ENCODE measurements at regions not wholly inside any gene's neighbourhood (a gene's known extent, or its start where the extent isn't known, plus 50 kb on each side); places are given as distances from the start of the nearest gene placed in this dataset.
"Not testable (repeated sequence)": the region's sequence is repeated elsewhere in the genome, so short reads cannot be mapped to it uniquely, and the experiment has no call there.

DNA sequence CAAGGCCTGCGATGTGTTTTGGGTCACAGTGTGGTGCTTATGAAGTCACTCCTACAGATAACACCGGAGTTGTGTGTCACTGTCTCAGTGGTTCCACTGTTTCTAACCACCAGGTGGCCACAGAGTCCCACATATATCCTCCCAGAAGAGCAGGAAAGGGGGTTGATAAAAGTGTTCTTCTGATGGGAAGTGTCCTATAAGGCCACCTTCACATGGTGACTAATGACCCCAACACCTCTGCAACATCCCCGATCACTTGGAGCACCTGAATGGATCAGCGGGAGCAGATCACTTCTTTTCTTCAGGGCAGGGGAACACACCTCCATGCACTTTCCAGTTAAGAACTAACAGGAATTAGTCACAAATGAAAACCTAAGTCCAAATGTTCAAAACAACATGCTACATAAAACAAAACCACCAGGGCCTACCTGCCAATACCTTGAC, 111.5 kb downstream of the PPIAL4G start:
- WGBS, 2 donors = 18 to 22% methylated on average over 4 of the region's 4 CpGs
- not testable (repeated sequence) for H3K9me3 ChIP-seq, H3K27ac ChIP-seq, H3K27me3 ChIP-seq, H3K4me3 ChIP-seq, H3K36me3 ChIP-seq, H3K4me1 ChIP-seq
- TF ChIP-seq, protein P1, sequence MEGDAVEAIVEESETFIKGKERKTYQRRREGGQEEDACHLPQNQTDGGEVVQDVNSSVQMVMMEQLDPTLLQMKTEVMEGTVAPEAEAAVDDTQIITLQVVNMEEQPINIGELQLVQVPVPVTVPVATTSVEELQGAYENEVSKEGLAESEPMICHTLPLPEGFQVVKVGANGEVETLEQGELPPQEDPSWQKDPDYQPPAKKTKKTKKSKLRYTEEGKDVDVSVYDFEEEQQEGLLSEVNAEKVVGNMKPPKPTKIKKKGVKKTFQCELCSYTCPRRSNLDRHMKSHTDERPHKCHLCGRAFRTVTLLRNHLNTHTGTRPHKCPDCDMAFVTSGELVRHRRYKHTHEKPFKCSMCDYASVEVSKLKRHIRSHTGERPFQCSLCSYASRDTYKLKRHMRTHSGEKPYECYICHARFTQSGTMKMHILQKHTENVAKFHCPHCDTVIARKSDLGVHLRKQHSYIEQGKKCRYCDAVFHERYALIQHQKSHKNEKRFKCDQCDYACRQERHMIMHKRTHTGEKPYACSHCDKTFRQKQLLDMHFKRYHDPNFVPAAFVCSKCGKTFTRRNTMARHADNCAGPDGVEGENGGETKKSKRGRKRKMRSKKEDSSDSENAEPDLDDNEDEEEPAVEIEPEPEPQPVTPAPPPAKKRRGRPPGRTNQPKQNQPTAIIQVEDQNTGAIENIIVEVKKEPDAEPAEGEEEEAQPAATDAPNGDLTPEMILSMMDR (IDR thresholded peaks at IDR 0.05) = peak; percentile 47 to 82 (median 68)
- peak; percentile 42 to 82 for DNase-seq (ENCODE audit: low spot score in 2 of 2)

DNA sequence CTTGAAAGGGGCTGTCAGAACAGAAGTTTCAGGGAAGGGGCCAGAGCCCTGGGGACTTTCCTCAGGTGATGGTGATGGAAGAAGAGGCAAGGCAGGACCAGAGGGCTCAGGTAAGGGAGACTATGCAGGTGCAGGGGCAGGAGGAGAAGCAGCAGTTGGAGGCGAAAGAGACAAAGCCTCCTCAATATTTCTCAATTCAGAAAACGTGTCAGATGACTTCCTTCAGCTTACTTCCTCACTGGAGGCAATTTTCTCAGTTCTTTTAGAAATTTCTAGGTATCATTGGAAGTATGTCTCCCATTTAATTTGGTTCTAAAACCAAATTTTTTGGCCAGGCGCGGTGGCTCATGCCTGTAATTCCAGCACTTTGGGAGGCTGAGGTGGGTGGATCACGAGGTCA, 112.4 kb downstream of the PPIAL4G start:
- not testable (repeated sequence) for H3K4me1 ChIP-seq; DNase-seq (ENCODE audit: low spot score in 2 of 2); H3K27ac ChIP-seq; H3K9me3 ChIP-seq; H3K27me3 ChIP-seq; H3K36me3 ChIP-seq; H3K4me3 ChIP-seq
- WGBS, 2 donors = 83 to 84% methylated on average over 5 of the region's 5 CpGs

DNA sequence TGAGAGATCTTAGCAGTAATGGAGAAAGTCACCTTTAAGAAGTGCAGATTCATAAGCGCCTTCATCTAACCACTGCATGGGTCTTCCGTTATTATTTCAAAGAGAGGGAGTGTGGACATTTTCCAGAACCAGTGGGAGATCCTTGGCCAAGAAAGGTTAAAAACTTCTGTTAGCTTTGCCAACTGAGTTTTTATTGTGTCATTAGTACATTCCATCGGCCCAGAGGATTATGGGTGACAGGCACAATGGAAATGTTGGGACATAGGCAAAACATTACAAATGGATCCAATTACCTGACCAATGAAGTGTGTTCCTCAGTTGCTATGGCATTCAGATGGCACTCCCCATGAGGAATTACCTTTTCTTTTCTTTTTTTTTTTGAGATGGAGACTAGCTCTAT, 115.5 kb downstream of the PPIAL4G start:
- Histone ChIP-seq H3K4me1 (peaks cover 0 to 2% (median 0%) of the 10 kb centered on the region in 4 donors), H3K27ac (no peak overlapping the region), H3K9me3 (no peaks in the 10 kb centered on the region), H3K27me3 (peaks cover 0 to 8% of the 10 kb centered on the region in 2 donors), H3K36me3 (no peaks in the 10 kb centered on the region), H3K4me3 (no peak overlapping the region)
- 76 to 81% methylated on average over 3 of the region's 3 CpGs for WGBS, 2 donors
- TF ChIP-seq, protein P1 (IDR thresholded peaks at IDR 0.05) = no peak
- no peak for TF ChIP-seq POLR2A (IDR thresholded peaks at IDR 0.05)
- TF ChIP-seq EP300 (IDR thresholded peaks at IDR 0.05) = no peak
- DNase-seq (ENCODE audit: low spot score in 2 of 2) = no peak

DNA sequence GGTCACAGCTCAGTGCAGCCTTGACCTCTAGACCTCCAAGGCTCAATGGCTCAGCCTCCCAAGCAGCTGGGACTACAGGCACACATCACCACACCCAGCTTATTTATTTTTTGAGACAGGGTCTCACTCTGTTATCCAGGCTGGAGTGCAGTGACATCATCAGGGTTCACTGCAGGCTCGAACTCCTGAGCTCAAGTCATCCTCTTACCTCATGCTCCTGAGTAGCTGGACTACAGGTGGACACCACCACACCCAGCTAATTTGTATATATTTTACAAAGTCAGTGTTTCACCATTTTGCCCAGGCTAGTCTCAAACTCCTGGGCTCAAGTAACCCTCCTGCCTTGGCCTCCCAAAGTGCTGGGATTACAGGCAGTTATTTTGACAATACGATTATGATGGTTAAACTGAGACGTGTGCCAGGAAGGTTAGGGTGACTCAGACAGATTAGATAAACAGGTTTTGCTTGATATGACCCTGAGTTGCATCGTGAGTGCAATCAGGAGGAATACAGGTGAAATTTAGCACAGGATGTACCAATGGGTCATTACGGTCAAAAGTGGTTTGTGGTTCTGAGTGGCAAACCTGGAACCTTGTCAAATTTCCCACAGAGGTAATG, 116.9 kb downstream of the PPIAL4G start:
- Histone ChIP-seq H3K27me3 (peaks cover 0 to 22% of the 10 kb centered on the region in 2 donors), H3K4me1 (peaks cover 0 to 16% (median 6%) of the 10 kb centered on the region in 4 donors)
- H3K27ac ChIP-seq; DNase-seq (ENCODE audit: low spot score in 2 of 2); H3K9me3 ChIP-seq; H3K36me3 ChIP-seq; H3K4me3 ChIP-seq: not testable (repeated sequence)
- WGBS, 2 donors = 80 to 94% methylated on average over 5 of the region's 5 CpGs

DNA sequence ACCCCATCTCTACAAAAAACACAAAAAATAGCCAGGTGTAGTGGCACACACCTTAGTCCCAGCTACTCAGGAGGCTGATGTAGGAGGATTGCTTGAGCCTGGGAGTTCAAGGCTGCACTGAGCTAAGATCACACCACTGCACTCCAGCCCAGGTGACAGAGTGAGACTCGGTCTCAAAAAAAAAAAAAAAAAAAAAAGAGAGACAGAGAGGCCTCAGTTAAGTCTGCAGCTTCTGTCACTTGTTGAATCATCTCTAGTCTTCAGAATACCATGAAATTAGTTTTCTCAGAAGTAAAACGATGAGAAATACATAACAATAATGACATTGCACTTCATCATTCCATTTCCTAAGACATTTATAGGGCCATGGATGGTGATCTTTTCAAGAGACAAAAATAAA, 118.0 kb downstream of the PPIAL4G start:
- Histone ChIP-seq H3K4me1 (peaks cover 0 to 17% (median 6%) of the 10 kb centered on the region in 4 donors), H3K27me3 (peaks cover 0 to 33% of the 10 kb centered on the region in 2 donors)
- H3K4me3 ChIP-seq; H3K9me3 ChIP-seq; H3K36me3 ChIP-seq; H3K27ac ChIP-seq; DNase-seq (ENCODE audit: low spot score in 2 of 2): not testable (repeated sequence)
- WGBS, 2 donors = 77% methylated on average over 2 of the region's 2 CpGs

DNA sequence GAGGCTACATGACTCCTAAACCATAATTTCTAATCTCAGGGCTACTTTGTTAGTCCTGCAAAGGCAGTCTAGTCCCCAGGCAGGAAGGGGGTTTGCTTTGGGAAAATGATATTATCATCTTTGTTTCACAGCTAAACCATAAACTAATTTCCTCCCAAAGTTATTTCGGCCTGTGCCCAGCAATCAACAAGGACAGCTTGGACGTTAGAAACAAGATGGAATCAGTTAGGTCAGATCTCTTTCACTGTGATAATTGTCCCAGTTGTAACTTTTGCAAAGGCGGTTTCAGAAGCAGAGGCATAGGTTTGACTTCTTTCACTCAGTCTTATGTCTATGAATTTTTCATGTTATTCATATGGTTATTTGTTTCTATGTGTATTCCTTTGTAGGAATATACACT, 119.1 kb downstream of the PPIAL4G start:
- 87 to 89% methylated on average over 3 of the region's 3 CpGs for WGBS, 2 donors
- peaks cover 0 to 45% of the 10 kb centered on the region in 2 donors for H3K27me3 ChIP-seq
- not testable (repeated sequence) for DNase-seq (ENCODE audit: low spot score in 2 of 2); H3K27ac ChIP-seq; H3K36me3 ChIP-seq; H3K4me3 ChIP-seq; H3K9me3 ChIP-seq
- H3K4me1 ChIP-seq = peaks cover 0 to 17% (median 6%) of the 10 kb centered on the region in 4 donors

DNA sequence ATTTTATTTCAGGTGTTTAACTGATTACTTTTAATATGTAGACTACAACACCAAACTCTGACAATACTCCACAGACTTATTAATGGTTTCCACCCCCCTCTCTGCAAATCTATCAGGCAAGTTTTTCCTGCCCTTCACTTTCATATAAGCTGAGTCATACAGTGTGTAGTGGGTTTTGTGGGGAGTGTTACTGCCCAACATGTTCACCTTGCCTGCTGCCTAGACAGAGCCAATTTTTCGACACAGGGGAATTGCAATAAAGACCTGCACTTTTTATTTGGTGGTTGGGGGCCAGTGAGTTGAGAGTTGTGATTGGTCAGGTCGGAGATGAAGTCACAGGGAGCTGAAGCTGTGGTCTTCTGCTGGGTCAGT, 119.7 kb downstream of the PPIAL4G start:
- WGBS, 2 donors = 86 to 94% methylated on average over 2 of the region's 2 CpGs
- TF ChIP-seq, protein P1 (IDR thresholded peaks at IDR 0.05) = no peak
- TF ChIP-seq POLR2A (IDR thresholded peaks at IDR 0.05) (no peak), EP300 (IDR thresholded peaks at IDR 0.05) (no peak)

More for the DNA sequence above, 119.7 kb downstream of the PPIAL4G start:
- Histone ChIP-seq H3K36me3 (no peaks in the 10 kb centered on the region), H3K27me3 (peaks cover 0 to 50% of the 10 kb centered on the region in 2 donors), H3K9me3 (no peaks in the 10 kb centered on the region), H3K27ac (no peak overlapping the region), H3K4me3 (no peak overlapping the region), H3K4me1 (peaks cover 0 to 17% (median 6%) of the 10 kb centered on the region in 4 donors)
- DNase-seq (ENCODE audit: low spot score in 2 of 2) = no peak
